GM21515 (cell line): ENCODE measurements at regions not wholly inside any gene's neighbourhood (a gene's known extent, or its start where the extent isn't known, plus 50 kb on each side); places are given as distances from the start of the nearest gene placed in this dataset.

Source experiments
- ATAC-seq: cut with Tn5 transposase; IDR thresholded peaks from one replicate; pipeline ENCODE4 v1.9.1; 2021; ENCODE audit not compliant: unreplicated experiment

DNA sequence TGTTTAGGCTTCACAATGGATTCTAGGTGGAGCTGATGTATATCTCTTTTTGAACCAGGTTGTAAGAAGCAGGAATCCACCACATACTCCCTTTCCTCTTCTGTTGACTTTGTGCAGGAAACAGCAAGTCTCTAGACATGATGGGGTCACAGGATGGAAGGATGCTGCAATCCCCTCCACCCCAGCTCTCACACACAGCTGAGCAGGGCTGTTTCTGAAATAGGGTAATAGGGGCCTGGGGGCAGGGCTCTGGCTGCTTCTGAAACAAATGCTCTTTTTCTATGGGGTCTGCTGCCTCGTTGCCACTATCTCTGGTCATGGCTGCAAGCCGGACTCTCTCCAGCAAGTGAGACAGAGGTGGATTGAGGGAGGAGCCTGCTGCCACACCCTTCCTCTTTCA is 148.9 kb downstream of the SOX11 start:
- ATAC-seq: no peak

DNA sequence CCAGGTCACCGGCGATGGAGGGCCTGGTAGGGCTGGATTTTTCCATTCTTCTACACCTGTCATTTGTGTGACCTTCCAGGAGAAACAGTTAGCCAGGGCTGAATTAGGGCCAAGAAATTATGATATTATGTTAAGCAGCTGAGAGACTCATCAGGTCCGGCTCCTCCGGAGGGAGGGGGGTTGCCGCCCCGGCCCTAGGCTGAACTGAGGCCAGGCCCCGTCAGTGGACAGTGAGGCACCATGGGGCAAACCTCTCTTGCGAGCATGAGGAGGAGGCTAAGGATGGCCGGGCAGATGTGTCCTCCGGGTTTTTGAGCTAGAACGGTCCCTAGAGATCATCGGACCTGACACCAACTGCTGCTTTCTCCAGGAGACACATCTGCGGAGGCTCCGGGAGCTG is 150.1 kb downstream of the SOX11 start:
- ATAC-seq: no peak

DNA sequence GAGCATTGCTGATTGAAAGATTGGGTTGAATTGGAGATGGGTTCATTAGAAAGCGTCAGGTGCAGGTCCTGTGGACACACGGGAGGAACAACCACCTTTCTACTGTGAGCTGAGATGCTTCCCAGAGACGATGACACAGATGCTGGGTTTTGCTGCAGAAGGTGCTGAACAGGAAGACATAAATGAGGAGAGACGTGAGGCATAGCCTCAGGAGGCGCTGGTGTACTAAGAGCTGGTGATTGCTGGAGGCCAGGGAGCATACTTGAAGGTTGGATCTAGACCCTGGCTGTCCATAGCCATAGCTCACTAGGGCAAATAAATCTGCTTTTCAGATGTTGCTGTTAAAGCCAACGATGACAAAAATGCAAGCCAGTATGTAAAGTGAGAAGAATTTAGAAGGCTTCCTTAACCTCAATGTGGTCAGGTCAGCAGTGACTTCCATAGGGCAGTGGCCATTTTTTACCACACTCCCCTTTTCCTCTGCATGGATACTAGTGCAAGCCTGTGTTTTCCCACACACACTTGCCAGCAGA is 153.7 kb downstream of the SOX11 start:
- no peak for ATAC-seq

DNA sequence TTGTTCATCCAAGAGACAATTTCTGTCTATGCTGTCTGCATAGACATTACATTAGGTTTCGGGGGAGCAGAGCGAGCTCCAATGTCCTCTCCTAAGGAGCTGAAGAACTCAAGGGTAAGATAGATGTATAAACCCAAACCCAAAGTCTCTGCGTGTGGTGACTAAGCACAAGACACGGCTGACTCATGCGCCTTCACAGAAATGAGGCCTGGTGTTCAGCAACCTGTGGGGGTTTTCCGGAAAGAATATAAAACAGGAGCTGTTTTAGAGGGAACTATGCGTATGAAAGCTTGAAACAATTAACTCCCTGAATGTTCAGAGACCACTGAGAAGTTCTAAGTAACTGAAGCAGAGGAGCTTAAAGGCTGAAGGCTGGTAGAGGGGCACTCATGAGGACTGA is 154.7 kb downstream of the SOX11 start:
- ATAC-seq: no peak

DNA sequence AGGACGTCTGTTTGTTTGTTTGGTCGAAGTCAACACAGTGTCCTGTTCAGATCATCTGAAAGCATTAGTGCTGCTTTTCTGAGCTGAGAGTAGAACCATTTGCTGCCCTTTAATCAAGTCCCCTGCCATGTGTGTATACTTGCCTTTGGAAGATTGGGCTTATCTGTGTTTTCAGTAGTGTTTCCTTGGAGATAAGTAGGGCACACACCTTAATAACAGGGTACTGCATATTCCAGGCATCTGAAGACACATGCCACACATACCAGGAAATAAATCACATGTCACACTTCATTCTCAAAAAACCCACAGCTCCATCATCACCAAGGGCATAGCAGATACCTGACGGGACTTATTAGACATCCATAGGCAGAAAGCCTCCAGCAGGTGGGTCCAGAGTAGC is 157.4 kb downstream of the SOX11 start:
- no peak for ATAC-seq

DNA sequence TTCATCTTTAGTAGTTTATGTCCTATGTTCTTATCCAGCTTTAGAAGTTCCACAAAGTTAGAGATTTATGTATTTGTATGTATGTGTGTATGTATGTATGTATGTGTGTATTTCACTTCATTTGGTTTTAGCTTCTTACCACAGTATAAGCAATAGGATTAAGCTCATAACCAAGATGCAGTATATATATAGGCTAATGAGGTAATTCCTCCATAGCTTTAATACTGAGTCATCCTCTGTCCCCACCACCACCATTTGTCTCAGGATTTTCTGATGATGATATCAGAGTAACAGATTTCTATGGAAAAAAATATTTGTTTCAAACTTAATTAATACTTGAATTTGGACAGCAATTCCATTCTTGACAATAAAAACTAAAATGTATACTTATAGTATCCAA is 159.2 kb downstream of the SOX11 start:
- no peak for ATAC-seq

DNA sequence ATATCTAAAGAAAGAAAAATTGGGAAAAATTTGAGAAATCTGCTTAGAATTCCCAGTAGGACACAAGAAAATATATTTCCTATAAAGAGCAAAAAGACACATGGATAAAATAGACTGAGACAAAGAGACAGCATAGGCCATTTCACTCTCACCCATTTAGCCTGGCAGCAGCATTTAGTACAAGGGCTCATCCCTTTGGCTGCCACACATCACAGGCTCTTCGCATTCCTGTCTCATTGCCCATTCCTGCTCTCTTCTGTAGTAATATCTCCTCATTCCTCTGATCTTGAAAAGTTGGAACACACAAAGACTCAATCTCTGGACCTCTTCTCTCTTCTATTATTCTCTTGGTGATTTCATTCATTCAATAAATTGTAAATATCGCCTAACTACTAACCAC is 162.6 kb downstream of the SOX11 start:
- ATAC-seq: no peak

DNA sequence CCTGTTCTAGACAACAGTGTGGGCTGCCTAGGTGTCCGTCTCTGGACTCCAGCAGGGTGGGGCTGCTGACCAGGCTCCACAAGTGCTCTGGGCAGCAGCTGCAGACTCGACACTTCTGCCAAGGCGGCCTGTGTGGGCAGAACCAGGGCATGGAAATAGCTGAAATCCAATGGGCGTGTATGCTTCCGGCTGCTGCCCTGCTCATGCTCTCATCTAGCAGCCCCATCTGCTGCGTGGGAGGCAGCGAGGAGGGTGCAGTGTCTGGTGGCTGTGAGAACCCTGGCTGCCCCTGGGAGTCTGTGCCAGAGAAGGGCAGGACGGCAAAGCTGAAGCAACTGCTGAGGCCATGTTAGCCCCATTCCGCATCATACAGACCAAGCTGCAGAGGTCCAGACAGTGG is 174.9 kb downstream of the SOX11 start:
- no peak for ATAC-seq

DNA sequence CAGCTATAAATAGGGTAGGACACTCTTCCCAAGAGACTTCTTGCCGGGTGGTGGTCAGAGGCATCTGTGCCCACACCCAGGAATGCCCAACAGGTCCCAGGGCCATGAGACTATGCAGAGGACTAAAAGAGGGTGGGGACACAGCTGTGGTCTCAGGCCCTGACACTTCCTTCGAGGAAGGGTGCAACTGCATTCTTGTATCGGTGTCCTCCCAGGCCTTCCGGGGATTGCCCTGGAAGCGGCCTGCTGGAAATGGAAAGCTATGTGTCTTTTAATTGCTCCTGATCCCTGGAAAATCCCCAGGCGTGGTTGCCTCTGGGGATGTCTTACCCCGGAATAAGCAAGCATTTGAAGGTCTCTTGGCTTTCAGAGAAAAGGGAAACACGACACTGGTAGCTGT is 176.7 kb downstream of the SOX11 start:
- no peak for ATAC-seq

DNA sequence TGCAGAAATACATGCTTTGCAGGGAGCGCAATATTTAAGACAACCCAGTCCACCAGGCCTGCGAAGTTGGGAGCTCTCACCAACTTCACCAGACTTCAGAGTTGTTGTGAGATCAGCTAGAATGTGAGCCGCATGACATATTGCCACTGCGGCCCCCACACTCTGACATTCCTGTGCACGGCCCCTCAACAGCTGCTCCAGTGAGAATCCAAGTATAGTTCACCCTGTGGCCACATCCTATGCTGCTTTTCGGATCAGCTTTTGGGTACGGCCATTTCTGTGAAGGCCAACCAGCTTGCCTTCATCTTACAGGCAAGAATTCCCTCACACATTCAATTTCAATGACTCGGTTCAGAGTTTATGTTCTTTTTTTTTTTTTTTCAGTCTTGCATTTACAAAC is 177.8 kb downstream of the SOX11 start:
- ATAC-seq: no peak

DNA sequence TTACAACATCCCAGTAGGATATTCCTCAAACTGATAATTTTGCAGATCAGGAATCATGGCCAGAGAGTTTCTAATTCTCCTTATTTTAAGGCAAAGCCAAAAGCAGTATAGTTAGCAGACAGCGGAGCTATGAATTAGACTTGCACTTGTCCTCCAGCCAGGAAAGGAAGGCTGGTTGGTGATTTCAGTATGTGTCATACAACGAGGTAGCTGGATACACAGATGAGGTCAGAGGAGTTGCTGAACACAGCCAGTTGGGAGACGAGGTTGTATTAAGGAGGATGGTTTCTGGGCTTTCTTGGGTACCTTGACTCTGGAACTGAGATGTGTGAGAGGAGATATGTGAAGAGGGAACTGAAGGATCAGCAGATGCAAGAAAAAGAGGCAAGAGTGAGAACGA is 185.2 kb downstream of the SOX11 start:
- ATAC-seq: no peak

DNA sequence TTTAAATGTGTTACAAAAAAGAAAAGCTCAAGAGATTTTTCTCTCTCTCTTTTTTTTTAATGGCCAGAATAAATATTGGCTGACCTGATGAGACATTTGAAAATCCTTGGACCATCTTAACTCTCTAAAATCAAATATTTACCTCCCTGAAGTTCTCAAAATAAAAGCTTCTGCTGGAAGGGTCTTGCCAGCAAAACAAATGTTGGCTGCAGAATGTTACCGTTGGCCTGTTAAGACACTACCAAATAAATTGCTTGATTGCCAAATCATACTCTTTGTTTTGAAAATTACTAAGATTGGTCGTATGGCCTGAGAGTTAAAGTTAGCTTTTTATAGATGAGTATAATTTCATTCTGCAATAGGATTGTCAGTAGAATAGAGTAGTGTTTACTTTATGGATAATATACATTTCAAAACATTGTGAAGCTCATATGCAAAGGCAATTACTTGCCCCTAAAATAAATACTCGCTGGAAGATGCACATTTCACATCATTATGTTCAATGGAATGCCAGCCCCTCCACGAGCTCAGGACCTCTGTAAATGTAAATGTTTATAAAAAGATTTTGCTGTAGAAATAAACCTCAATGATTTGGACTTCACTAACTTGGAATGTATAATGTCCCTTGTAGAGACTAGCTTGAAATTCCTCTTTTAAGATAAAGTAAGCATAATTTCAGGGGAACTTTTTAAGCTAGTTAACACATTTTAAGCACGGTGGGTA is 193.4 kb downstream of the SOX11 start:
- no peak for ATAC-seq

DNA sequence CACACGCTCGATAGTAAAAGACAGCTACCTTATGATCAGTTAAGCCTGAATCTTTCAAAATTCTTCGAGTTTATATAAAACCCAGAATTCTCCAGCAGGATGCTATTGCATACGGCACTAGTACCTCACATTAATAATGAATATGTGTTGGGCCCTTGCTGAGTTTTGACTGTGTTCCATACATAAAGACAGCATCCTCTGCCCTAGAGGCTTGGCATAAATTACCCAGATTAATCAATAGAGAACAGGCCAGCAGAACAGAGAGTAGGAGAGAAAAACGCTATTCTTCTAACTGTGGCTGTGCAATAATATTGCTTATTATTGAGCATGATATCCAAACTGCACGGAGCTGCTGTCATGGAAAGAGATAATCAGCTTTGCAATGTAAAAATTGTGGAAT is 194.3 kb downstream of the SOX11 start:
- no peak for ATAC-seq

DNA sequence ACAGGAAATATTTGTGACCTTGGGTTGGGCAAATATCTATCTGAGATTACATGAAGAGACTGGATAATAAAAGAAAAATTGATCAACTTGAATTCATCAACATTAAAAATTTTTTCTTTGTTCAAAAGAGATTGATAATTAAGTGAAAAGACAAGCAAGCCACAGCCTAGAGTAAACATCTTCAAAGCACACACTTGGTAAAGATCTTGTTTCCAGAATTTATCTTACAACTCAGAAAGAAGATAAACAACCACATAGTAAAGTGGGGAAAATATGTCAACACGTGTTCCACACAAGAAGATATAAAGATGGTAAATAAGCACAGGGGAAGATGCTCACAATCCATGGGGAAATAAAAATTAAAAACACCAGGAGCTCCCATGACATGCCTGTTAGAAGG is 195.9 kb downstream of the SOX11 start:
- no peak for ATAC-seq

DNA sequence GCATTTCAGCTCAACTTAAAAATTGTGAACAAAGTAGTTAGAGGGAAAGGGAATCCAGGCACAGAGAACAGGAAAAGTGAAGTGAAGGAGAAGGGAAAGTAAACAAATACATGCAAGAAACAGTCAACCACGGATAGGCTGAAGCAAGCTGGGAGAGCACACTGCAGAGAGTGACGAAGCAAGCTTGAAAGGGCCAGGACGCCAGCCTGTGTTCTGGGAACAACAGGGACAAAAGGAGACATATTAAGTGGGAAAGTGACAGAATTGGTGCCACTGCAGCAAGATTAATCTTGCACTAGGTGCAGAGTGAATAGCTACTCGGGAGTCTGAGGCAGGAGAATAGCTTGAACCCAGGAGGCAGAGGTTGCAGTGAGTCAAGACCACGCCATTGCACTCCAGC is 197.3 kb downstream of the SOX11 start:
- no peak for ATAC-seq

DNA sequence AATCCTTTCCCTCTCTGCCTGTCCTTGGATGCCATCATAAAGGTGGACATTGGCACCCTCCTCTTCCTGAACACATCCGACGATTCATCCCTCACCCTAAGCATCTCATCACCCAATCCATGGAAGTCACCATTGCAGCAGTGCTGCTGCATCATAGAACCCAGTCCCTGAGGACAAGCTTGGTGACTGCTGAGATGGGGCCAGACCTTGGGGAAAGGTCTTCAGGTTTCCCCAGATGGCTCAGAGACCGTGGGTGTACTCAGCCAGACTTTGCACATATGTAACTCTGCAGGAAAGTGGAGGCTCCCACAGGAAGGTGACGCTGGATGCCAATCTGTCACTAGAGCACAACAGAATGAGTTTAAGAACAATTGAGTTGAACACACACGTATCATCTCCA is 202.2 kb downstream of the SOX11 start:
- no peak for ATAC-seq

DNA sequence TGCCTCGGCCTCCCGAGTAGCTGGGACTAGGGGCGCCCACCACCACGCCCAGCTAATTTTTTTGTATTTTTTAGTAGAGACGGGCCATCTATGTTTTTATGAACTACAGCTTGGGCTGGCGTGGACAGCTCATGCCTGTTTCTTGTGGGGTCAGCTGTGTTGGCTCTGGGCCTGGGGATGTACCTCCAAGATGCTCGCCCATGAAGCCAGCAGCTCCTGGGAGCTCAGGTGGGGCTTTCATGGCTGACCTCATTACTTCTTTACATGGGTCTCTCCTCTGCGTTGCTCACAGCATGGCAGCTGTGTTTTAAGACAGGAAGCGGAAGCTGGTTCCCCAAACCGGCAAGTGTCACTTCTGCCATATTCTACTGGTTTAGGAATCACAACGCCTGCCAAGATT is 203.1 kb downstream of the SOX11 start:
- ATAC-seq: no peak

DNA sequence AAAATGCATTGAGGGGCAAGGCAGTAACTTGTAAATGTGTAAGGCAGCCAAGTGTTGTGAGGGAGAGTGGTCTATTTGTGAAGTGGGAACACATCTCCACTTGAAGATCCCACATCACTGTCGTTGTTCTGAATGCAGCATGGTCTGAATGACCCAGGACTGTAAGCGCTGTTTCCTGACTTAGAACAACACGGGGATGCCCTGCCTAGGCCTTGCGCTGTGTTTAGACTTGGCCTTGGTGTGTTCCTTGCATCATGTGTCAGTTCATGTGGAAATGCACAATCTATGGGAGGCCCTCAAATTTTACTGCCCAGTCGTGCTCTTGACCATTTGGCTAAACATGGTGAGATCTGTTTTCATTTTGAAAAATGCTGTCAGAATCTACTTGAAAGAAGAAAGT is 205.1 kb downstream of the SOX11 start:
- no peak for ATAC-seq

DNA sequence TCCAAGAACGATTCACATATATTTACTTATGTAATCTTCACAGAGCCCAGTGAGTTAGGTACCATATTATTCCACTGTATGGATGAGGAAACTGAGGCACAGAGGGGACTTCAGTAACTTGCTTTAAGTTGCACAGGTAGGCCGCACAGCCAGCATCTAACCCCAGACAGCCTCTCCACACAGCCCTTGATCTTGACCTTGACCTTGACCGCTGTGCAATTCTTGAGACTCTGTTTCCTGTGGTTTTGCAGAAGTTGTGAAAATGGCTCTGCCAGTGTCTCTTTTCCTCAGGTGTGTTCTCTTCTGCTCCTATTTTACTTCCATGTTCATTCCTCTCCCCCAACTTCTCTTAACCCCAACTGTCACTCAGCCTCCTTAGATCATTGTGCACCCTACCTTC is 206.5 kb downstream of the SOX11 start:
- ATAC-seq: no peak

DNA sequence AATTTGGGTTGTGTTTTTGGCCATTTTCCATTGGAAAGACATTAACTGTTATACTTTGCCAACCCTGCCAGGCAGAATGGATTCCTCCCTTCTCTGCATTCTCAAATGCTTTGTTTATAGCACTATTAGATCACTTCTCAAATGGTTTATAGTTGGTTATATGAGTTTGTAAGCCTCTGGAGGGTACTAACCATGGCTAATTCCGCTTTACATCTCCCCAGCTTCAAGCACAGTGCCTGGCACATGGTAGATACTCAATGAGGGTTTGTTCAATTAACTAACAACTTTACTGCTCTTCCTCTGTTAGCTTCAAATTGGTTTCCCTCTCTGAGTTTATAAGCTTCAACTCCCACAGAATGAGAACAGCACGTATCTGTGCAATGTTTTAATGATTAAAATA is 213.5 kb downstream of the SOX11 start:
- ATAC-seq: no peak

DNA sequence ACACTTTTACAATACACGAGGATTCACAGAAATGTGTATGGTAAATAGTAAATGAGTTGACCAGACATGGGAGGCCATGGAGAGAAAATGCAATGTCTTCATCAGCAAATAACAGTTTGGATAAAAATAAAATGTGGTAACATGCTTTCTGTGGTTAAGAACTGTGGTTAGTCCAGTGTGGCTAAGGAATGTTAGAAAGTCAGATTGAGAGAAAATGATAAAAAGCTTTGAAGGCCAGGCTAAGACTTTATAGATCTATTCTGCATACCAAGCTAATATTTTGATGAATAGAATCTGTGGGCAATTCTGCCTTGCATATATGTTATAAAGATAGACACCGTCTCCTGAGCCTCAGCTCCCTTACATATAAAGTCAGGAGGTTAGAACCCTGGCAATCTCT is 215.9 kb downstream of the SOX11 start:
- ATAC-seq: no peak

DNA sequence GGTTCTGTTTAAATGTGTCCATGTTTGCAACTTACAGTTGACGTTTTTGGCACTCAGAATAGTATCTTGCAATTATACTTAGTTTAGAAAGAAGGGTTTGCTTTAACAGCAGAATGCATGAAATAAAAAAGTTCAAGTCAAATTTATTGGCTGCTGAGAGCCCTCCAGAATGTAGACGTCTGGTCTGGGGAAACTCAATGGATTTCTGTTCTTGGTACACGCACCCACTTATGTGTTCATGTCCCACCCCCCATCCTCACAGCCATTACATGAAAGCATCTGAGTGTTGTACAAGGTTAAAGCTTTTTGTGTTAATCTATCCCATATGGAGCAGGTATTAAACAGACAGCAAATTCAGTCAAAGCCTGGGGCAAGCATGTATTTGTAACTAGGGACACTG is 219.5 kb downstream of the SOX11 start:
- ATAC-seq: no peak

DNA sequence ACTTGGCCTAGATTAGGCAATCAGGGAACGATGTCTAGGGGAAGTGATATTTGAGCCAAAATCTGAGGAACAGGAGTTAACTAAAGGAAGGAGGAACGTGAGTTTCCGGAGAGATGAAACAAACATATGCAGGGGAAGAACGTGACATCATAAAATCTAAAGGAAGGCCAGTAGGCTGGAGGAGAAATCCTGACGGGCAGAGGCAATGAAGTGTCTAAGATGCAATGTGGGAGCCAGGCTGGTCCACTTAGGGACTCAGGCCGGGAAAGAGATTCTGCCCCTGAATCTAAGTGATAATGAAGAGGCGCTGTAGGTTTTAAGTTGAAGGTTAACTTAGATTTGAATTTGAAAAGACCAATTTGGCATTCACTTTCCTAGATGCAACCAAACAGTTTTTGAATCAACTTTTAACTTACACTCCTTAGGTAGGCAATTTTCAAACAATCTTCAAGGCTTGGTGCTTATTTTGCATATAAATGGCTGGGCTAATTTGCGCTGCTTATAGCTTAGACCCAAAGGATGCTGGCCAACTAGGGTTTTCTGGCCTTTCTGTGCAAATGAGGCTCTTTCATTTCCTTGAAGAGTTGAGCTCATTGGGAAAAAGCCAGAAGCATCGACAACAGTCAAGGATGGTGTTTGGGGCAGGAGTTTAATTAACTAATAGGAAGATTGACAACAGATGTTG is 221.7 kb downstream of the SOX11 start:
- no peak for ATAC-seq
